ENCODE measurements at regions not wholly inside any gene's neighbourhood (a gene's known extent, or its start where the extent isn't known, plus 50 kb on each side); places are given as distances from the start of the nearest gene placed in this dataset.

DNA sequence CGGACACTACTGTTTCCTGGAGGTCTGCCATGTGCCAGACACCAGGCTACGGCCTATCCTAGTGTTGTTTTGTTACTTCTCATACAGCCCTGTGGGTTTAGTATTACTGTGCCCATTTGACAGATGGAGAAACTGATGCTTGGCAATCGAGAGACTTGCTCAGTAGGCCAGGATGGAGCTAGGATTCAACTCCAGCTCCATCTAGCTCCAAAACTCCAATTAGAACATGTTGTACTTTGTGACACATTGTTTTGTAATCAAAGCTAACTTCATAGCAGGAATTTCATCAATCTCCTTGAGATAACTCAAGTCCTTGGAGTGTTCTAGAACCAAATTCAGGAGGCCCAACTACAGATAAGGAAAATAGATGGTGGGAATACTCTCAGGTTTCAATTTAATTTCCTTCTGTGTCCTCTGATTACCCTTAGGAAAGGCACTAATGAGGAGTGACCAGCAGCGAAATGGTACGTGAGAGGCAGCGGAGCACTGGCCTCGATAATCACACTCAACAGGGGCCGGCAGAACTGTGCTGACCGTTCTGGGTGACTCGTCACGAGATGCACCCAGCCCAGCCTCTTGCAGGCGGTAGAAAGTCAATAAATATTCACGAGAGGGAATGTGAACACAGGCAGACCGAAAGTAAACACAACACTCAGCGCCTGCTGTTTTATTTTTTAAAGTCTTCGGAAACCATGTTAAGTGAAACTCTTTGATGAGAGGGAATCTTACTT is 269.6 kb upstream of the NEBL start:
- H3K4me3 ChIP-seq (ENCODE audit: low read depth, low read length), result peak overlapping the region; percentile 37
- DNase-seq (ENCODE audit: low read depth), result no peak

DNA sequence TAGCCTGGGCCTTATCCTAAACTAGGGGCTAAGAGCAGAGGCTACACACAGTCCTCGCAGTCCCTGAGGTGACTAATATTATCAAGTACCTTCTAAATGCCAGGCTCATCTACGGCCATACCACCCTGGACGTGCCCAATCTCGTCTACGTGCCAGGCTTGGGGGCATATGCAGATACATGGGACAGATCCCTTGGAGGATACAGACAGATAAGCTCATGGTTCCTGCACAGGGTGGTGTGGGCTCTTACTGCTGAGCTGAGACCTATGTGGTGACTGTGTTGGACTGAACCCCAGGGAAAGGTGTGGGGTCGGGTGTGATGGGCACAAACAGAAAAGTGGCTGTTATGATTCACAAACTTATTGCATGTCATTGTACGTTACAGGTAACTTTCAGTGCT is 268.4 kb upstream of the NEBL start:
- no peak overlapping the region for H3K4me3 ChIP-seq (ENCODE audit: low read depth, low read length)
- DNase-seq (ENCODE audit: low read depth), result no peak
- TF ChIP-seq, protein P1, sequence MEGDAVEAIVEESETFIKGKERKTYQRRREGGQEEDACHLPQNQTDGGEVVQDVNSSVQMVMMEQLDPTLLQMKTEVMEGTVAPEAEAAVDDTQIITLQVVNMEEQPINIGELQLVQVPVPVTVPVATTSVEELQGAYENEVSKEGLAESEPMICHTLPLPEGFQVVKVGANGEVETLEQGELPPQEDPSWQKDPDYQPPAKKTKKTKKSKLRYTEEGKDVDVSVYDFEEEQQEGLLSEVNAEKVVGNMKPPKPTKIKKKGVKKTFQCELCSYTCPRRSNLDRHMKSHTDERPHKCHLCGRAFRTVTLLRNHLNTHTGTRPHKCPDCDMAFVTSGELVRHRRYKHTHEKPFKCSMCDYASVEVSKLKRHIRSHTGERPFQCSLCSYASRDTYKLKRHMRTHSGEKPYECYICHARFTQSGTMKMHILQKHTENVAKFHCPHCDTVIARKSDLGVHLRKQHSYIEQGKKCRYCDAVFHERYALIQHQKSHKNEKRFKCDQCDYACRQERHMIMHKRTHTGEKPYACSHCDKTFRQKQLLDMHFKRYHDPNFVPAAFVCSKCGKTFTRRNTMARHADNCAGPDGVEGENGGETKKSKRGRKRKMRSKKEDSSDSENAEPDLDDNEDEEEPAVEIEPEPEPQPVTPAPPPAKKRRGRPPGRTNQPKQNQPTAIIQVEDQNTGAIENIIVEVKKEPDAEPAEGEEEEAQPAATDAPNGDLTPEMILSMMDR (IDR thresholded peaks at IDR 0.05; ENCODE audit: control insufficient read depth, extremely low read depth, insufficient read depth), result no peak

More for the DNA sequence above, 269.6 kb upstream of the NEBL start:
- TF ChIP-seq, protein P1 (IDR thresholded peaks at IDR 0.05; ENCODE audit: control insufficient read depth, extremely low read depth, insufficient read depth), result no peak

DNA sequence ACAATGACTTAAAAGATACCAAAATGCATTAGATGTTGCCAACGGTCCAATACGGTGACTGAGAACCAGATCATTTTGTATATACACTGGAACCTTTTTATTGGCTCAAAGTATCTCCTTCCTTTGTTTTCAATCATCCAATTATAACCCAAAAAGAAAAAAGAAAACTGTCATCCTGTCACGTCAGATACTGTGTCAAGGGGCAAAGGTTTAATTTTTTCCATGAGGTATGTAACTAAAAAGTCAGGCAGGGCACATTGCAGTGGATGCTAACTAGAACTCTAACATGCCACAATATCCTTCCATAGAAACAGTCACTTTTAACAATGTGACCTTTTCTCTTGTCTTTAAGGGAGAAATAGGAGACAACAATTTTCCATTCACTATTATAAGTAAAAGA is 267.6 kb upstream of the NEBL start:
- TF ChIP-seq, protein P1 (IDR thresholded peaks at IDR 0.05; ENCODE audit: control insufficient read depth, extremely low read depth, insufficient read depth), result no peak
- no peak for DNase-seq (ENCODE audit: low read depth)
- no peak overlapping the region for H3K4me3 ChIP-seq (ENCODE audit: low read depth, low read length)

DNA sequence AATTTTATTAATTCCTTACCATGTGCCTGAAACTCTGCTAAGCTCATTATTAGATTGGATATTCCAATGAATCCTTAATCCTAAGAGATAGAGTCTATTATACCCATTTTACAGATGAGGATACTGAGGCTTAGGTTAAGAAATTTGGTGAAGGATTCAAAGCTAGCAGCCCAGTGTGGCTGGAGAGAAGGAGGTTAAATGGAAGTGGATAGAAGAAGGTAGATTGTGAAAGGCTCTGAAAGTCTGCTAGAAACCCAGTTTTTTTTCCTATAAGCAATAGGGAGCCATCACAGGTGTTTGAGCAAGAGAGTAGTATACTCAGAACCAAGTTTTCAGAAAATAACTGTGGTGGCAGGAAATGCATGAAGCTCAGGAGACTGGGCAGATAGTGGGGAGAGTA is 265.8 kb upstream of the NEBL start:
- TF ChIP-seq, protein P1 (IDR thresholded peaks at IDR 0.05; ENCODE audit: control insufficient read depth, extremely low read depth, insufficient read depth), result no peak
- no peak for DNase-seq (ENCODE audit: low read depth)

DNA sequence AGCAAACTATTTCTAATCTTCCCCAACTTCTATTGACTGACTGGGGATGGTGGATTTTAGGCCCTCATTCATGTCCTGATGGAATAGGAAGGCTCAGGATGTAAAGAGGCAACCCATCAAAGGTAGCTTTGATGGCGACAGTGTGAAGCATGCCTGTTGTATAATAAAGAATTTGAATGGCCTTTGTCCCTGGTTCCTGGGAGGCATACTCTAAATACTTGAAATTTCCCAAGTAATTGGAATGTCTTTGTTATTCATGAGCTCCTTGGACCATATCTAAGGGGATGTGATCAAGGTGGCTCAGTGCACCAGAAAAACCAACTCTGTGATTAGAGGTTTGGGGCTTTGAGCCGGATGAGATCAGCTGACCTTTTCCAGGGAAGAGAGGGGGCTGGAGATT is 264.5 kb upstream of the NEBL start:
- H3K4me3 ChIP-seq (ENCODE audit: low read depth, low read length), result no peak overlapping the region
- TF ChIP-seq, protein P1 (IDR thresholded peaks at IDR 0.05; ENCODE audit: control insufficient read depth, extremely low read depth, insufficient read depth), result no peak
- DNase-seq (ENCODE audit: low read depth), result no peak

More for the DNA sequence above, 265.8 kb upstream of the NEBL start:
- H3K4me3 ChIP-seq (ENCODE audit: low read depth, low read length), result no peak overlapping the region

DNA sequence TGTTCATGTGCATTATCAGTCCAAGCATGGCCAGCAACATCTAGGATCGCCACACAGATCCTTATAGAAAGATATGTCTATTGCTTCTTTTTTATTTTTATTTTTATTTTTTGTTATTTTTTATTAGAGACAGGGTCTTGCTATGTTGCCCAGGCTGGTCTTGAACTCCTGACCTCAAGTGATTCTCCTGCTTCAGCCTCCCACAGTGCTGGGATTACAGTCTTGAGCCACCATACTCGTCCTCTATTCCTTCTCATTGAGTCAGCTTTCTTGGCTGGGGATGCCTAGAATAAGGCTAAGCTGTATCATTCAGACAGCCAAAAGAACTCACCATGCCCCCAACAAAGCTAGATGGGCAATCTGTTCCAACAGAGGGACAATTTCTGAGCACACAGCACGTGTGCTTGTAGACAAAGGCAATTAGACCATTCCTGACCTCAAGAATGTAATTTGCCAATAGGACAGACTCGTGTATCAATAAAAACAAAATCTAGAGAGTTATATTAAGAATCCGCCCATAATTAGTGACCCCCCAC is 264.0 kb upstream of the NEBL start:
- H3K4me3 ChIP-seq (ENCODE audit: low read depth, low read length), result no peak overlapping the region
- TF ChIP-seq, protein P1 (IDR thresholded peaks at IDR 0.05; ENCODE audit: control insufficient read depth, extremely low read depth, insufficient read depth), result no peak
- no peak for DNase-seq (ENCODE audit: low read depth)

DNA sequence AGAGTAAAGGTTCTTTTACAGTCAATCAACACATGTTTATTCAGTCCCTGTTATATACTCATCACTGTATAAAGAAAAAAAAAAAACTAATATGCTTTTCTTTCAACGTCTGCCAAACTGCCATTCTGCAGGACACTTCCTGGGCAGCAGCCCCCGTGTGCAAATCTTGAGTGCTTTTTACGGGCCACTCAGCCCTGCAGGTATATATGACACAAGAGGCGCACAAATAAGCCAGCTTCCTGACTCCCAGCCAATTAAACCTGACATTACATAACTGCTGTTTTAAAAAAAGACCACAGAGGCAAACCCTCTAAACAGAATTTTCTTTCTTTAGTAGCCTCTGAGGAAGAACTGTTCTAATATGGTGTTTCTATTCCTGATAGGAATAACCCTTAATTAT is 263.0 kb upstream of the NEBL start:
- DNase-seq (ENCODE audit: low read depth), result no peak
- TF ChIP-seq, protein P1 (IDR thresholded peaks at IDR 0.05; ENCODE audit: control insufficient read depth, extremely low read depth, insufficient read depth), result no peak
- no peak overlapping the region for H3K4me3 ChIP-seq (ENCODE audit: low read depth, low read length)
